Mucosa of stomach (tissue), 1 donor: ENCODE measurements at regions not wholly inside any gene's neighbourhood (a gene's known extent, or its start where the extent isn't known, plus 50 kb on each side); places are given as distances from the start of the nearest gene placed in this dataset.

Experiments used
- H3K27me3 ChIP-seq: one replicate; pipeline ENCODE4 v1.7.0; 2013; ENCODE audit warnings: mild to moderate bottlenecking, low read length; ENCODE audit not compliant: control insufficient read depth, insufficient read depth
- H3K36me3 ChIP-seq: one replicate; pipeline ENCODE4 v1.7.0; 2013; ENCODE audit warnings: low read length; ENCODE audit not compliant: control insufficient read depth, insufficient read depth
- H3K4me1 ChIP-seq: one replicate; pipeline ENCODE4 v1.7.0; 2013; ENCODE audit warnings: mild to moderate bottlenecking, low read length; ENCODE audit not compliant: control insufficient read depth, insufficient read depth
- H3K4me3 ChIP-seq: one replicate; pipeline ENCODE4 v1.7.0; 2013; ENCODE audit warnings: low read length
- H3K9ac ChIP-seq: one replicate; pipeline ENCODE4 v1.7.0; 2013; ENCODE audit warnings: mild to moderate bottlenecking, low read length, moderate library complexity
- H3K9me3 ChIP-seq: one replicate; pipeline ENCODE4 v1.7.0; 2013; ENCODE audit warnings: mild to moderate bottlenecking, low read length, moderate library complexity; ENCODE audit not compliant: control insufficient read depth
- donor health status: Pancreatic carcinoma.

- Histone ChIP-seq H3K4me3 (no peak overlapping the region), H3K9me3 (no peaks in the 10 kb centered on the region), H3K36me3 (no peaks in the 10 kb centered on the region), H3K9ac (no peak overlapping the region), H3K27me3 (no peaks in the 10 kb centered on the region), H3K4me1 (no peaks in the 10 kb centered on the region)
Observed at GRCh38 chr10:111970111-111970510, 213.5 kb downstream of the GPAM start.

GRCh38 chr10:111972109-111972508 is 211.5 kb downstream of the GPAM start:
- H3K4me1 ChIP-seq: no peaks in the 10 kb centered on the region
- H3K27me3 ChIP-seq: no peaks in the 10 kb centered on the region
- no peaks in the 10 kb centered on the region for H3K9me3 ChIP-seq
- H3K4me3 ChIP-seq: no peak overlapping the region
- H3K36me3 ChIP-seq: no peaks in the 10 kb centered on the region
- no peak overlapping the region for H3K9ac ChIP-seq

- no peaks in the 10 kb centered on the region for H3K36me3 ChIP-seq
Observed at GRCh38 chr10:111973306-111973705, 210.3 kb downstream of the GPAM start.

GRCh38 chr10:111973826-111974225 is 209.7 kb downstream of the GPAM start:
- Histone ChIP-seq H3K9ac (no peak overlapping the region), H3K36me3 (no peaks in the 10 kb centered on the region)

More at GRCh38 chr10:111973306-111973705, 210.3 kb downstream of the GPAM start:
- Histone ChIP-seq H3K27me3 (no peaks in the 10 kb centered on the region), H3K9ac (no peak overlapping the region), H3K4me3 (no peak overlapping the region), H3K9me3 (no peaks in the 10 kb centered on the region), H3K4me1 (no peaks in the 10 kb centered on the region)

GRCh38 chr10:111974325-111974724 is 209.2 kb downstream of the GPAM start:
- H3K4me1 ChIP-seq: no peaks in the 10 kb centered on the region
- H3K27me3 ChIP-seq: no peaks in the 10 kb centered on the region
- no peaks in the 10 kb centered on the region for H3K36me3 ChIP-seq
- H3K4me3 ChIP-seq: no peak overlapping the region
- no peaks in the 10 kb centered on the region for H3K9me3 ChIP-seq
- H3K9ac ChIP-seq: no peak overlapping the region

More at GRCh38 chr10:111973826-111974225, 209.7 kb downstream of the GPAM start:
- H3K9me3 ChIP-seq: no peaks in the 10 kb centered on the region
- no peaks in the 10 kb centered on the region for H3K4me1 ChIP-seq
- no peaks in the 10 kb centered on the region for H3K27me3 ChIP-seq
- no peak overlapping the region for H3K4me3 ChIP-seq

GRCh38 chr10:111976557-111976956 is 207.0 kb downstream of the GPAM start:
- Histone ChIP-seq H3K9me3 (no peaks in the 10 kb centered on the region), H3K4me1 (no peaks in the 10 kb centered on the region), H3K9ac (no peak overlapping the region), H3K4me3 (no peak overlapping the region), H3K36me3 (no peaks in the 10 kb centered on the region), H3K27me3 (no peaks in the 10 kb centered on the region)

GRCh38 chr10:111984057-111984456 is 199.5 kb downstream of the GPAM start:
- no peaks in the 10 kb centered on the region for H3K27me3 ChIP-seq
- H3K4me1 ChIP-seq: no peaks in the 10 kb centered on the region
- H3K4me3 ChIP-seq: no peak overlapping the region
- H3K36me3 ChIP-seq: no peaks in the 10 kb centered on the region
- no peak overlapping the region for H3K9ac ChIP-seq
- H3K9me3 ChIP-seq: no peaks in the 10 kb centered on the region

GRCh38 chr10:111986079-111986478 is 197.5 kb downstream of the GPAM start:
- Histone ChIP-seq H3K9ac (no peak overlapping the region), H3K36me3 (no peaks in the 10 kb centered on the region), H3K4me1 (no peaks in the 10 kb centered on the region), H3K27me3 (no peaks in the 10 kb centered on the region), H3K9me3 (no peaks in the 10 kb centered on the region), H3K4me3 (no peak overlapping the region)

GRCh38 chr10:111988646-111989045 is 194.9 kb downstream of the GPAM start:
- H3K4me1 ChIP-seq: no peaks in the 10 kb centered on the region
- H3K4me3 ChIP-seq: no peak overlapping the region
- no peaks in the 10 kb centered on the region for H3K9me3 ChIP-seq

GRCh38 chr10:111989136-111989911 is 194.2 kb downstream of the GPAM start:
- Histone ChIP-seq H3K9ac (no peak overlapping the region), H3K9me3 (no peaks in the 10 kb centered on the region), H3K4me3 (no peak overlapping the region)

More at GRCh38 chr10:111988646-111989045, 194.9 kb downstream of the GPAM start:
- Histone ChIP-seq H3K9ac (no peak overlapping the region), H3K27me3 (no peaks in the 10 kb centered on the region), H3K36me3 (no peaks in the 10 kb centered on the region)

GRCh38 chr10:111990734-111991133 is 192.8 kb downstream of the GPAM start:
- Histone ChIP-seq H3K27me3 (no peaks in the 10 kb centered on the region), H3K9me3 (no peaks in the 10 kb centered on the region), H3K4me1 (no peaks in the 10 kb centered on the region), H3K4me3 (no peak overlapping the region), H3K36me3 (no peaks in the 10 kb centered on the region), H3K9ac (no peak overlapping the region)

More at GRCh38 chr10:111989136-111989911, 194.2 kb downstream of the GPAM start:
- Histone ChIP-seq H3K27me3 (no peaks in the 10 kb centered on the region), H3K4me1 (no peaks in the 10 kb centered on the region), H3K36me3 (no peaks in the 10 kb centered on the region)

GRCh38 chr10:111993321-111993720 is 190.2 kb downstream of the GPAM start:
- H3K9ac ChIP-seq: no peak overlapping the region
- no peaks in the 10 kb centered on the region for H3K27me3 ChIP-seq
- no peak overlapping the region for H3K4me3 ChIP-seq
- no peaks in the 10 kb centered on the region for H3K9me3 ChIP-seq
- H3K36me3 ChIP-seq: no peaks in the 10 kb centered on the region
- no peaks in the 10 kb centered on the region for H3K4me1 ChIP-seq
